OCI-LY1 (cell line): ENCODE measurements at regions not wholly inside any gene's neighbourhood (a gene's known extent, or its start where the extent isn't known, plus 50 kb on each side); places are given as distances from the start of the nearest gene placed in this dataset.

Experiments
- H2AFZ ChIP-seq: fragments of 200-600 bp; sonication (generic), shearing (Covaris generic); 2 replicates; pipeline ENCODE4 v1.6.0; 2014; ENCODE audit warnings: antibody characterized with exemption, mild to moderate bottlenecking, low read length
- H3F3A ChIP-seq: fragments of 200-600 bp; sonication (generic), shearing (Covaris generic); 2 replicates; pipeline ENCODE4 v1.6.0; 2014; ENCODE audit warnings: mild to moderate bottlenecking, antibody characterized with exemption, low read length, moderate library complexity; ENCODE audit not compliant: insufficient read depth
- H3K27ac ChIP-seq: fragments of 200-600 bp; sonication (generic); 2 replicates; pipeline ENCODE4 v1.5.1; 2014; ENCODE audit warnings: low read length, mixed run types, mild to moderate bottlenecking, low read depth; ENCODE audit not compliant: poor library complexity, severe bottlenecking
- H3K27me3 ChIP-seq: fragments of 200-600 bp; sonication (generic); 2 replicates; pipeline ENCODE4 v1.6.0; 2014; ENCODE audit warnings: antibody characterized with exemption, mild to moderate bottlenecking, low read length, moderate library complexity; ENCODE audit not compliant: insufficient read depth
- H3K36me3 ChIP-seq: fragments of 200-600 bp; sonication (generic); 2 replicates; pipeline ENCODE4 v1.6.1; 2014; ENCODE audit warnings: mild to moderate bottlenecking, antibody characterized with exemption, low read length, moderate library complexity, mixed read lengths; ENCODE audit not compliant: insufficient read depth
- H3K4me1 ChIP-seq: fragments of 200-600 bp; sonication (generic); 2 replicates; pipeline ENCODE4 v1.5.1; 2014; ENCODE audit warnings: mild to moderate bottlenecking, low read length, moderate library complexity; ENCODE audit not compliant: insufficient read depth, severe bottlenecking
- H3K4me2 ChIP-seq: fragments of 200-600 bp; sonication (generic), shearing (Covaris generic); 2 replicates; pipeline ENCODE4 v1.6.1; 2014; ENCODE audit warnings: low read length
- H3K4me3 ChIP-seq: fragments of 200-600 bp; sonication (generic); 2 replicates; pipeline ENCODE4 v1.5.1; 2014; ENCODE audit warnings: low read length, low read depth, mild to moderate bottlenecking, mixed read lengths; ENCODE audit not compliant: poor library complexity, severe bottlenecking
- H3K79me2 ChIP-seq: fragments of 200-600 bp; shearing (Covaris generic); 2 replicates; pipeline ENCODE4 v1.6.1; 2016; ENCODE audit warnings: mixed run types, low read length, mixed read lengths; ENCODE audit not compliant: insufficient read depth
- H3K9ac ChIP-seq: fragments of 200-600 bp; sonication (generic), shearing (Covaris generic); 2 replicates; pipeline ENCODE4 v1.6.1; 2014; ENCODE audit warnings: mild to moderate bottlenecking, low read length, mixed read lengths
- H3K9me2 ChIP-seq: fragments of 200-600 bp; sonication (generic), shearing (Covaris generic); 2 replicates; pipeline ENCODE4 v1.6.1; 2014; ENCODE audit warnings: low read depth, mild to moderate bottlenecking, low read length, mixed read lengths
- H3K9me3 ChIP-seq: fragments of 200-600 bp; shearing (Covaris generic); 2 replicates; pipeline ENCODE4 v1.6.1; 2014; ENCODE audit warnings: low read length, mixed read lengths
- H4K20me1 ChIP-seq: fragments of 200-600 bp; sonication (generic), shearing (Covaris generic); 2 replicates; pipeline ENCODE4 v1.6.0; 2016; ENCODE audit warnings: mild to moderate bottlenecking, low read length; ENCODE audit not compliant: insufficient read depth
- EZH2 ChIP-seq: fragments of 200-600 bp; sonication (generic), shearing (Covaris generic); IDR thresholded peaks from 2 replicates; pipeline ENCODE4 v1.8.0; 2017; ENCODE audit warnings: borderline replicate concordance, mixed run types, mild to moderate bottlenecking, antibody characterized with exemption, low read length, moderate library complexity, mixed read lengths
- TF ChIP-seq, protein P1 (sequence below): fragments of 200-600 bp; sonication (generic), shearing (Covaris generic); IDR thresholded peaks from 2 replicates; pipeline ENCODE4 v1.5.1; 2017; ENCODE audit warnings: mild to moderate bottlenecking, antibody characterized with exemption, low read length, moderate library complexity, mixed read lengths

DNA sequence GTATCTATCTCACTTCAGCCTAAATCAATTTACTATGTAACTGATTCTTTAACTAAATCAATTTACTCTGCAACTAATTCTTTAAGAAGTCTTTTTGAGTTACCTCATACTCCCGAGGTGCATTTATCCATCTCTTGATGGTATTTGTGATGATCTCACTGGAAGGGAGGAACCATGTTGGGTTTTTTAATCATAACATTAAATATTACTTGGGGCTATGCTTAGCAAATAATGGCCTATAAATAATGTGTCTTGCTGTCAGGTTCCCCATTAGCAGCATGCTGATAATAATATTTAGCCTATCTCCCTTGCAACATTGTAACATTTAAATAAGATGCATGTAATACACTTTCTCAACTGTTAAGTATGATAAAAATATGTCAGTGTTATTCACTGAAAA is 411.3 kb downstream of the SLITRK1 start:
- TF ChIP-seq, protein P1, sequence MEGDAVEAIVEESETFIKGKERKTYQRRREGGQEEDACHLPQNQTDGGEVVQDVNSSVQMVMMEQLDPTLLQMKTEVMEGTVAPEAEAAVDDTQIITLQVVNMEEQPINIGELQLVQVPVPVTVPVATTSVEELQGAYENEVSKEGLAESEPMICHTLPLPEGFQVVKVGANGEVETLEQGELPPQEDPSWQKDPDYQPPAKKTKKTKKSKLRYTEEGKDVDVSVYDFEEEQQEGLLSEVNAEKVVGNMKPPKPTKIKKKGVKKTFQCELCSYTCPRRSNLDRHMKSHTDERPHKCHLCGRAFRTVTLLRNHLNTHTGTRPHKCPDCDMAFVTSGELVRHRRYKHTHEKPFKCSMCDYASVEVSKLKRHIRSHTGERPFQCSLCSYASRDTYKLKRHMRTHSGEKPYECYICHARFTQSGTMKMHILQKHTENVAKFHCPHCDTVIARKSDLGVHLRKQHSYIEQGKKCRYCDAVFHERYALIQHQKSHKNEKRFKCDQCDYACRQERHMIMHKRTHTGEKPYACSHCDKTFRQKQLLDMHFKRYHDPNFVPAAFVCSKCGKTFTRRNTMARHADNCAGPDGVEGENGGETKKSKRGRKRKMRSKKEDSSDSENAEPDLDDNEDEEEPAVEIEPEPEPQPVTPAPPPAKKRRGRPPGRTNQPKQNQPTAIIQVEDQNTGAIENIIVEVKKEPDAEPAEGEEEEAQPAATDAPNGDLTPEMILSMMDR, result no peak
- no peak for TF ChIP-seq EZH2
- H3K9me3 ChIP-seq, result no peaks in the 10 kb centered on the region
- H3K9me2 ChIP-seq, result no peaks in the 10 kb centered on the region
- no peak overlapping the region for H3K27ac ChIP-seq
- no peak overlapping the region for H3K4me3 ChIP-seq
- H2AFZ ChIP-seq, result no peak overlapping the region
- H3K79me2 ChIP-seq, result no peaks in the 10 kb centered on the region
- H3K27me3 ChIP-seq, result no peaks in the 10 kb centered on the region
- H4K20me1 ChIP-seq, result no peaks in the 10 kb centered on the region
- no peak overlapping the region for H3K4me2 ChIP-seq
- H3F3A ChIP-seq, result no peaks in the 10 kb centered on the region
- H3K4me1 ChIP-seq, result no peaks in the 10 kb centered on the region
- H3K36me3 ChIP-seq, result no peaks in the 10 kb centered on the region
- H3K9ac ChIP-seq, result no peak overlapping the region

DNA sequence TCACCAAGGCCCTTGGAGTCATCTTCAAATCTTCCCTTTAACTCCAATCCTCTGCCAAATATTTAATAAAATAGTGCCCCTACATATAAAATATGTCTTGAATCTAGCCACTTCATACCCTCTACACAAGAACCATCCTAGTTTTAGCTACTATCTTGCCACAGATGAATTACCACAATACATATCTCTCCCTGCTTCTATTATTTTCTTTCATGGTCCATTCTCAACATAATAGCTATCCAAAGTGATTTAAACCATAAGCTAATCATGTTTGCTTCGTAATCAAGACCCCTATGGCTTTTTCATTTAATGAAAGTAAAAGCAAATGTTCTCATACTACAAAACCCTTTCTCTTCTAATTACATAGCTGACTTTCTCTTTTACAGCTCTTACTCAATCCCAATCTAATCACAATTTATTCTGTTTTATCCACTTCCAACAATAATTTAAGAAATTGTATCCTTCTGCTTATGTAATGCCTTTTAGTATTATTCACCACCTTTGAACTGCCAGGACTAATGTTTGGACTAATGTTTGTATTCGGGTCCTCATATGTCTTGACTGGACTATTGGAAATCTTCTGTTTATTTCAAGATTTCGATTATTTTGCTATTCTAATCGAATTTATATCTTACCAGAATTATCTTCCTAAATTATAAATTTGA is 412.0 kb downstream of the SLITRK1 start:
- Histone ChIP-seq H4K20me1 (no peaks in the 10 kb centered on the region), H3K9ac (no peak overlapping the region), H3K27me3 (no peaks in the 10 kb centered on the region), H3K9me3 (no peaks in the 10 kb centered on the region), H3K79me2 (no peaks in the 10 kb centered on the region), H3K4me1 (no peaks in the 10 kb centered on the region), H2AFZ (no peak overlapping the region), H3K4me2 (no peak overlapping the region), H3F3A (no peaks in the 10 kb centered on the region), H3K36me3 (no peaks in the 10 kb centered on the region), H3K9me2 (no peaks in the 10 kb centered on the region), H3K27ac (no peak overlapping the region), H3K4me3 (no peak overlapping the region)
- no peak for TF ChIP-seq EZH2
- TF ChIP-seq, protein P1, result no peak

DNA sequence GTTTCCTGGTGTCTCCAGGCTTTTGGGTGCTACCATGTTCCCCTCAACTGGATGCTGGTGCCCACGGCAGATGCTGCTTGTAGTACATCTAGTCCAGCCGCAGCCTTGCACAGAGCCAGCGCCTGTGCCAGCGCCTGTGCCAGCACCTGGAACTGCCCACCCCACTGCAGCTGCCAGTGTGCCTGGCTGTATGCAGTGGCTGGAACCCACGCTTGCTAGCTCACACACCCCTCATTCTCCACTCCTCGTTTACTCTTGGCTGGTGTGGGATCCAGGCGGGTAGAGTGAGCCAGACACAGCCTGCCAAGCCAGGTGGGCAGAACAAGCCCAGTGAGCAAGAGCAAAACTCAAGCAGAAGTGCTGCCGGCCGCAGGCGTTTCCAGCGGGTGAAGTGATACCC is 428.6 kb downstream of the SLITRK1 start:
- no peak overlapping the region for H3K4me3 ChIP-seq
- no peaks in the 10 kb centered on the region for H3K27me3 ChIP-seq
- H3K4me1 ChIP-seq, result no peaks in the 10 kb centered on the region
- no peaks in the 10 kb centered on the region for H3K9me3 ChIP-seq
- H3K36me3 ChIP-seq, result no peaks in the 10 kb centered on the region
- no peaks in the 10 kb centered on the region for H3F3A ChIP-seq
- no peak for TF ChIP-seq EZH2
- TF ChIP-seq, protein P1, result no peak
- H3K4me2 ChIP-seq, result no peak overlapping the region
- no peak overlapping the region for H3K27ac ChIP-seq
- peaks cover 4% of the 10 kb centered on the region; the same call in 1 of the 2 replicates for H3K9me2 ChIP-seq
- H3K79me2 ChIP-seq, result no peaks in the 10 kb centered on the region
- no peak overlapping the region for H2AFZ ChIP-seq
- no peak overlapping the region for H3K9ac ChIP-seq
- no peaks in the 10 kb centered on the region for H4K20me1 ChIP-seq
